Stimulated activated effector memory CD8-positive, alpha-beta T cell treated with anti-CD3 and anti-CD28 coated beads, Interleukin-12 subunit alpha, Interleukin-12 subunit beta, amount 100 ng/mL, for 72 hours (primary cell): ENCODE measurements at regions not wholly inside any gene's neighbourhood (a gene's known extent, or its start where the extent isn't known, plus 50 kb on each side); places are given as distances from the start of the nearest gene placed in this dataset.

ENCODE experiments used
- ATAC-seq: fragments of 150-1000 bp; cut with Tn5 transposase; 2 replicates; pipeline ENCODE4 v1.10.0; 2021
- DNase-seq, 2 donors: peaks; one replicate each; pipeline ENCODE4 v3.0.0; 2021 to 2022; ENCODE audit warnings: low spot score in 2 of 2
- H3K27ac Mint-ChIP-seq: one replicate; pipeline ENCODE4 v1.8.0; 2022; ENCODE audit warnings: mild to moderate bottlenecking, mixed read lengths
- H3K36me3 Mint-ChIP-seq: one replicate; pipeline ENCODE4 v1.8.0; 2022; ENCODE audit warnings: mild to moderate bottlenecking, mixed read lengths
- H3K4me1 Mint-ChIP-seq: one replicate; pipeline ENCODE4 v1.8.0; 2022; ENCODE audit warnings: mixed read lengths
- H3K4me3 Mint-ChIP-seq: one replicate; pipeline ENCODE4 v1.8.0; 2022; ENCODE audit warnings: mild to moderate bottlenecking, mixed read lengths
- H3K9me3 Mint-ChIP-seq: one replicate; pipeline ENCODE4 v1.8.0; 2022; ENCODE audit warnings: mixed read lengths

GRCh38 chr14:104313674-104314073 lies 175.3 kb downstream of the KIF26A start:
- H3K9me3 Mint-ChIP-seq: no peaks in the 10 kb centered on the region
- ATAC-seq (no peak), DNase-seq (no peak)
- H3K27ac Mint-ChIP-seq: no peak overlapping the region
- H3K4me1 Mint-ChIP-seq: no peaks in the 10 kb centered on the region
- H3K4me3 Mint-ChIP-seq: no peak overlapping the region
- no peaks in the 10 kb centered on the region for H3K36me3 Mint-ChIP-seq

- no peak for DNase-seq
- no peaks in the 10 kb centered on the region for H3K4me1 Mint-ChIP-seq
- H3K27ac Mint-ChIP-seq: no peak overlapping the region
- no peaks in the 10 kb centered on the region for H3K9me3 Mint-ChIP-seq
- H3K36me3 Mint-ChIP-seq: no peaks in the 10 kb centered on the region
- H3K4me3 Mint-ChIP-seq: no peak overlapping the region
- no peak for ATAC-seq
Observed at GRCh38 chr14:104314251-104314941, 176.0 kb downstream of the KIF26A start.

- H3K4me1 Mint-ChIP-seq: no peaks in the 10 kb centered on the region
- H3K27ac Mint-ChIP-seq: no peak overlapping the region
- H3K36me3 Mint-ChIP-seq: no peaks in the 10 kb centered on the region
- H3K4me3 Mint-ChIP-seq: no peak overlapping the region
- no peaks in the 10 kb centered on the region for H3K9me3 Mint-ChIP-seq
- no peak for DNase-seq
- ATAC-seq: no peak
Observed at GRCh38 chr14:104315169-104315568, 176.8 kb downstream of the KIF26A start.

GRCh38 chr14:104315625-104316024 lies 177.2 kb downstream of the KIF26A start:
- Mint-ChIP-seq H3K4me3 (no peak overlapping the region), H3K27ac (no peak overlapping the region), H3K4me1 (no peaks in the 10 kb centered on the region), H3K9me3 (no peaks in the 10 kb centered on the region), H3K36me3 (no peaks in the 10 kb centered on the region)
- DNase-seq (no peak), ATAC-seq (no peak)

- Mint-ChIP-seq H3K4me3 (no peak overlapping the region), H3K4me1 (no peaks in the 10 kb centered on the region), H3K36me3 (no peaks in the 10 kb centered on the region), H3K9me3 (no peaks in the 10 kb centered on the region), H3K27ac (no peak overlapping the region)
- DNase-seq (no peak), ATAC-seq (no peak)
Observed at GRCh38 chr14:104316121-104316722, 177.8 kb downstream of the KIF26A start.

GRCh38 chr14:104316723-104317491 lies 178.5 kb downstream of the KIF26A start:
- no peaks in the 10 kb centered on the region for H3K9me3 Mint-ChIP-seq
- ATAC-seq: no peak
- no peak overlapping the region for H3K4me3 Mint-ChIP-seq
- H3K36me3 Mint-ChIP-seq: no peaks in the 10 kb centered on the region
- H3K27ac Mint-ChIP-seq: no peak overlapping the region
- H3K4me1 Mint-ChIP-seq: no peaks in the 10 kb centered on the region
- no peak for DNase-seq

- ATAC-seq (no peak), DNase-seq (no peak)
- no peaks in the 10 kb centered on the region for H3K9me3 Mint-ChIP-seq
- H3K27ac Mint-ChIP-seq: no peak overlapping the region
- H3K4me1 Mint-ChIP-seq: no peaks in the 10 kb centered on the region
- H3K4me3 Mint-ChIP-seq: no peak overlapping the region
- no peaks in the 10 kb centered on the region for H3K36me3 Mint-ChIP-seq
Observed at GRCh38 chr14:104317492-104317805, 179.1 kb downstream of the KIF26A start.

- H3K27ac Mint-ChIP-seq: no peak overlapping the region
- ATAC-seq: no peak
Observed at GRCh38 chr14:104317975-104318557, 179.7 kb downstream of the KIF26A start.

GRCh38 chr14:104318558-104319490 lies 180.4 kb downstream of the KIF26A start:
- Mint-ChIP-seq H3K36me3 (no peaks in the 10 kb centered on the region), H3K4me1 (no peaks in the 10 kb centered on the region), H3K9me3 (no peaks in the 10 kb centered on the region), H3K4me3 (no peak overlapping the region), H3K27ac (no peak overlapping the region)
- ATAC-seq (no peak), DNase-seq (no peak)

More at GRCh38 chr14:104317975-104318557, 179.7 kb downstream of the KIF26A start:
- H3K4me3 Mint-ChIP-seq: no peak overlapping the region
- DNase-seq: no peak
- no peaks in the 10 kb centered on the region for H3K9me3 Mint-ChIP-seq
- no peaks in the 10 kb centered on the region for H3K36me3 Mint-ChIP-seq
- no peaks in the 10 kb centered on the region for H3K4me1 Mint-ChIP-seq

- no peak overlapping the region for H3K27ac Mint-ChIP-seq
- ATAC-seq (no peak), DNase-seq (no peak)
- H3K9me3 Mint-ChIP-seq: no peaks in the 10 kb centered on the region
- H3K4me1 Mint-ChIP-seq: no peaks in the 10 kb centered on the region
- no peak overlapping the region for H3K4me3 Mint-ChIP-seq
- no peaks in the 10 kb centered on the region for H3K36me3 Mint-ChIP-seq
Observed at GRCh38 chr14:104319491-104320241, 181.3 kb downstream of the KIF26A start.

GRCh38 chr14:104320611-104321086 lies 182.3 kb downstream of the KIF26A start:
- Mint-ChIP-seq H3K9me3 (no peaks in the 10 kb centered on the region), H3K36me3 (no peaks in the 10 kb centered on the region), H3K27ac (no peak overlapping the region), H3K4me3 (no peak overlapping the region), H3K4me1 (no peaks in the 10 kb centered on the region)
- ATAC-seq (no peak), DNase-seq (no peak)

GRCh38 chr14:104321088-104321801 lies 182.9 kb downstream of the KIF26A start:
- DNase-seq: no peak
- Mint-ChIP-seq H3K4me3 (no peak overlapping the region), H3K9me3 (no peaks in the 10 kb centered on the region), H3K27ac (no peak overlapping the region), H3K36me3 (no peaks in the 10 kb centered on the region), H3K4me1 (no peaks in the 10 kb centered on the region)
- no peak for ATAC-seq

GRCh38 chr14:104321802-104322130 lies 183.4 kb downstream of the KIF26A start:
- ATAC-seq (no peak), DNase-seq (no peak)
- H3K4me3 Mint-ChIP-seq: no peak overlapping the region

More at GRCh38 chr14:104321802-104322130, 183.4 kb downstream of the KIF26A start:
- Mint-ChIP-seq H3K36me3 (no peaks in the 10 kb centered on the region), H3K4me1 (no peaks in the 10 kb centered on the region), H3K27ac (no peak overlapping the region), H3K9me3 (no peaks in the 10 kb centered on the region)
